GF-D8 (cell line): ENCODE measurements at regions not wholly inside any gene's neighbourhood (a gene's known extent, or its start where the extent isn't known, plus 50 kb on each side); places are given as distances from the start of the nearest gene placed in this dataset.
A peak's percentile ranks its signal among the peaks of the same experiment; 100 is the strongest.

ENCODE experiments used
- DNase-seq: peaks from one replicate; lab custom pipeline; 2025; lab: John Stamatoyannopoulos, UW

DNA sequence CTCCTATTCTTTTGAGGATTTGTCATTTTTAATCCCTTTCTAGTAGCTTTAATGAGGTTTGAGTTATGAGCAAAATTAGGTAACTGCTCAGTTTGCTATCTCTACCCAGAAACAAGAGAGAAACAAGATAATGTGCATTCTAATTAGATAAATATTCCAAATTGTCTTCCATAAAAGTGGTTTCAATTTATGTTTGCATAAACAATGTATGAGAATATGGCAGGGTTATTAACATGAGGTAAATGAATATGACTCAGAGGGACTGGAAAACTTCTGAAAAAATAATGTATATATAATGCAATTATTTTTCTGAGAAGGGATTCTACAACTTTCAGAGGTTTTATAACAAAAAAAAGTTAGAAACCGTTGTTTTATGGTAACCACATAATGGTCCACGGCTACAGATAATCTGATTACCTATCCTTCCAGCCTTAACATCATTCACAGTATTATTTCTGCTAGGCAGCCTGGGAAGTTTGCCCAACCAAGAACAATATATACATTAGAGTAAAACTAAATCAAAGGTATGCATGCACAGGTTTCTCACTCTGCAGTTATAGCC lies 101.2 kb downstream of the CRPPA start:
- no peak for DNase-seq

- no peak for DNase-seq
Observed at GRCh38 chr7:16318989-16319915, 102.1 kb downstream of the CRPPA start.

- DNase-seq, result no peak
Observed at GRCh38 chr7:16318463-16318862, 102.9 kb downstream of the CRPPA start.

DNA sequence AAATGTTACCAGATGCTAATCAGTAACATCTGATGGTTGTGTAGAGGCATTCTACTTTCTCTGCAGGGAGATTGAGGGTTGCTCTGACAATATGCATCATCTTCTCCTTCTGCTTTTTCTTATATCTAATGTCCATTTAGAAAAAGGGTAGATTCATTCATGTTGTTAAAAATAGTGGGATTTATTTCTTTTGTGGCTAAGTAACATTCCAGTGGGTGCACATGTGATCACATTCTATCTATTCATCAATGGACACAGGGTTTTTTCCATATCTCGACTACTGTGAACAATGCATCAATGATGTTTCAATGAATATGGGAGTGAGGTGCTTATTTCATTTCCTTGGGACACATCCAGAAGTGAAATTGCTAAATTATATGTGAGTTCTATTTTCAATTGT lies 103.9 kb downstream of the CRPPA start:
- DNase-seq, result no peak

DNA sequence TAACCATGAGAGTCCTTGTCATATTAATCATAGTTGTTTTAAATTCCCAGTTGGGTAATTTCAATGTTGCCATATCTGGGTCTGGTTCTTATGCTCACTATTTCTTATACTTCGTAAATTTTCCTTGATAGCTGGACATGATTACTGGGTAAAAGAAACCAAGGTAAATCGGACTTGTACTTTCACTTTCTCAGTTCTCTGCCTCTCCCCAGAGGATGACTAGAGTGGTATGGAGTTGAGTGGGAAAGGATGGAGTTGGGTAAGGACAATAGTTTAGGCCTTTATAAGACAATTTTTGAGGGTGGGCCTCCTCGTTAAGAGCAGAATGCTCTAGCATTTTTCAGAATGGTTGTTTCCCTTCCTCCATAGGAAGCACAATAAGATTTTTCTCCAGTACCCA lies 106.1 kb downstream of the CRPPA start:
- DNase-seq, result no peak

DNA sequence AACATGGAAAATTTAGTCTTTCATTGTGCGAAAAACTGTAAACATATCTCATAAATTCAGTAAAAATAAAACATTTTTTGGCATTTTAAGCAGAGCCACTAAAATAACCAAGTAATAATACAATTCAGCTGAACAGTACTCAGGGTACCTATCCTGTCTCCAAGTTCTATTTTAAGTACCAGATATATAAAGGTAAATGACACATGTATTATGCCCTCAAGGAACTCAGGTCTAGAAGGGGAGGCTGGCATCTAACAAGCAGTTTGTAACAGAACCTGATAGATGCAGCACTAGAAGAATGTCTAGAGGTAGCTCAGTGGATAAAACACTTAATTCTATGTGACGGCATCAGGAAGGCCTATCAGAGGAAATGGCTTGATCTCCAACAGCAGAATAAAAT lies 112.2 kb downstream of the CRPPA start:
- no peak for DNase-seq

- DNase-seq, result no peak
Observed at GRCh38 chr7:16301291-16301690, 120.0 kb downstream of the CRPPA start.

DNA sequence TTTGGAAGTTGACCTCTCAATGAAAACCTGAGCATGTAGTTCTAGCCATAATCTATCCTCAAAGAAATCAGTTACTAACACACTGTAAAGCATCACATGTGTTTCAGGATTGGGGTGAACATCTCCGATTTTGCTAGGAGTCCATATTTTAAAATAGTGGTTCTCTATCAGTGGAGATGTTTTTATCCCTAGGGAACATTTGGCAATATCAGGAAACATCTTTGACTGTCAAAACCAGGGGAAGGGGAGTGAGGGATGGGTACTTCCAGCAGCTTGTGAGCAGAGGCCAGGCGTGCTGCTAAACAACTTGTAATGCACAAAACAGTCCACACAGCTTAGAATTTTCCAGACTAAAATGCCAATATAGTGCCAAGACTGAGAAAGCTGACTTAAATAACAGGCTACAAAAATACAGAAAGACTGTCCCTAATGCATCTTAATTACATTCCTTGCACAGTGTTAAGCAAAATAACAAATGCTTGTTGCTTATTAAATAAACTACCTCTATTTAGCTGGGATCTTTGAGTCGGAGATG lies 120.9 kb downstream of the CRPPA start:
- no peak for DNase-seq

GRCh38 chr7:16299853-16300252 lies 121.5 kb downstream of the CRPPA start:
- DNase-seq, result no peak

GRCh38 chr7:16298221-16298620 lies 123.1 kb downstream of the CRPPA start:
- DNase-seq, result no peak

DNA sequence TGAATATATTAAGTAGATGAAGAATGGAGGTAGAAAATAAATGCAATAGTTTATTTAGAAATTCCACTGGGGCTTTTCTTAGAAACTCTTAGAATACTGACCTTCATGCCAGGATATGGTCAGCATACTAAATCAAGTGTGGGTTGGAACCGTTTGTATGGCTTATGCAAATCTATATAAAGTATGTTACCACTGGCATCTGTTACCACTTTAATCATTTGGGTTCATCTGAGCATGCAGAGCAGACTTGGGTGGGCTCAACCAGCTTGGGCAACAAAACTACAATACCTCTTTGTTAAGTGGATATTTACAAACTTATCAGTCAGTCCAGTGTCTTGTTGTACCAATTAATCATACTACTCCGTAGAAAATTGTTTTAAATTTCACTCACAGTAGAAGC lies 125.8 kb downstream of the CRPPA start:
- no peak for DNase-seq

- no peak for DNase-seq
Observed at GRCh38 chr7:16293669-16294425, 127.5 kb downstream of the CRPPA start.

GRCh38 chr7:16284581-16284980 lies 136.8 kb downstream of the CRPPA start:
- no peak for DNase-seq

DNA sequence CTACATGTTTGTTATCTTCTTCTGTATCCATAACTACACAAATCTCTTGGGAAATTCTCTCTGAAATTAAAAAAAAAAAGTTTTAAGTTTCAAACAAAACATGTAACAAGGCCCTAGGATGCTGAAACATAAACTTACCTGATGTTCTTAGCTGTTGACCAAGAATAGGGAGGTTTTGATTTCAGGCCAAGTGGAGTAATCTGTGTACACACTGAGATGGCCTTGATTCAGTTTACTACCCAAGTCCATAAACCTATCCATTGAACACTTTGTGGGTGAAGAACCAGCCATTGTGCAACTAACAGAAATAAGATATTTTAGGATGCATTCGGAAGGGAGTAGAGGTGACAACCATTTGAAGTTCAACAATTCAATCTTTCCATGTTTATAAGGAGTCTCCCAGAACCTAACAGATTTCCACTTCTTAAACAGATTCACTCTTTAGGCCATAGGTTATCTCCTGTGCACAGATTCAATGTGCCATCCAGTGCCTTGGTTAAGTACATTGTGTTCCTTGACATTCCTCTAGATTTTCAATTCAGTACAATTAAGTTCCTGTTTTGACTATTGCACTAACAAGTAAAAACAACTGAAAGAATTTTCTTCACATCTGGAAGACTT lies 143.1 kb downstream of the CRPPA start:
- no peak for DNase-seq

DNA sequence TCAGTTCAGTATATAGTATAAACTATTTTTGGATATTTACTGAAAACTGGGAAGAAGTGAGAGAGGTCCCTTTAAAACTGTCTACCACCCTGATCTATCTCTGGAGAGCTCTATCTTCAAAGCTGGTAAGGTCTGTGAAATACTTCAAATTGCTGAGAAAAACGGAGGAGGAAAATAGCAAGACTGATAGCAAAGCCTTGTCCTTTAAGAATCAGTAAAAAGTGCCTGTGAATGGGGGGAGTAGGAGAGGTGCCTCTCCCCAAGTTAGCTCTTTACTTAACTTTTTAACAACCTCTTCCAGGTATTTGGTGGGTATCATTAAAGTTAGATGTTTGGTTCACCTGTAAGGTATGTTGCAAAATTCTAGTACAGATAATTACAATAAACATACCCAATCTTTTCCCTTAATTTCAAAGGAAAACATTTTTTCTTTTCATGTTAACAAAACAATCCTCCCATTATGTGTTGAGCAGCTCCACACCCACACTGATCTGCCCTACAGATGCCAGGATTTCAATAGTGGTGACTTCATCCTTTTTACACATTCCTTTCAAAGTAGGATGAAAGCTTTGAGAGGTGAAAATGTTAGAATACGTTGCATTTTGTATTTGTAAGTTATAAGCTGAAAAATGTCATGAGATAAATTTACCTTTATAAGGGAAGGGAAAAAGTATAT lies 149.2 kb downstream of the CRPPA start:
- DNase-seq, result no peak

- no peak for DNase-seq
Observed at GRCh38 chr7:16271355-16271915, 149.9 kb downstream of the CRPPA start.

DNA sequence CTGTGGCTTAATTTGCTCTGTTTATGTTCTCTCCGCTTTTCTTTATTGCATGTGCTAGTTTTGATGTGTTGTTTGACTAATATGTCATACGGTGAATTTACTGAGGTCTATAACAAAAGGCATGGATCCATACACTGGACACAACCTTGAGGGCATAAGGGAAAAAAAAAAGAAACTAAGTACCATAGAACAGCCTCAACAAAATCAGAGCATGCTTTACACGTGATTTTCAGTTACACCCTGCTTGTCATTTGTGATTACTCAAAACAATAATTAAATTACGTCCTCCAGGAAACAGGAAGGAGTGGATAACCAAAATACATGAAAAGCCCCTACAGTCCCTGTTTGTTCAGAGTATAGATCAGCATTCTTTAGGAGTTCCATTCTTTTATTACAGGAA lies 150.5 kb downstream of the CRPPA start:
- DNase-seq, result no peak

- peak; percentile 99 for DNase-seq
Observed at GRCh38 chr7:16268821-16269768, 152.2 kb downstream of the CRPPA start.

DNA sequence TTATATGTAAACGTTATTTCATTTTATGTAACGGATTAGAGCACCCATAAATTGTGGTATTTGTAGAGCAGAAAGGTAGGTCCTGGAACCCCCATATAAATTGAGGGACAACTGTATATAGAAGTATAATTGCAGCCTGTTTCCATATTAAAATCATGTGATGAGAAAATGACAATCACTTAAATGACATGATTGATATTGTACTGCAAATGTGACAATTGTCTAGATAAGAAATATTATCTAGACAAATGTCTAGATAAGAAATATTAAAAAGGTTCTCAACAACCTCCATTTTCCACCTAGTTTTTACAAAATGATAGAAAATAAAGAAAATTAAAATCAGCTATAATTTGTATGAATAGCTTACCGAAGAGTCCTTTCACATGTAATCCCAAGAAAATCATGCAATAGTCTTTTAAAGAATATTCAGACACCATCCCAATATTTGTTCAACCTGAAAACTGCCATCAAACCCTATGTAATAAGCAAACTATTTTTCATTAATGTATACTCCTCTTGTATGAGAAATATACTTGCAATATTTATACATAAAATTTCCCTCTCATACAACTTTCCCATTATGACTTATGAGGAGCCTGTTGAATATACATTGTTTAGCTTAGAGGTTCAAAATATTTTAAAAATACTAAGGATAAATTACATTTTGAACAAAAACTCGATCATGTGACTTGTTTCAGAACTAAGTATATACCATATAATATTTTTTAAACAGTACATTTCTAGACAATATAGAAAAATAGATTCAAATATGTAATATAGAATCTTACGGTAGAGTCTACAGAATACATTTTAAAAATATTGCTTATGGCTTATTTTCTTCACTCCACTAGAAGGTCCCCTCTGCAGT lies 153.2 kb downstream of the CRPPA start:
- DNase-seq, result no peak
